BJ (cell line): ENCODE measurements at regions not wholly inside any gene's neighbourhood (a gene's known extent, or its start where the extent isn't known, plus 50 kb on each side); places are given as distances from the start of the nearest gene placed in this dataset.

Source experiments
- CTCF ChIA-PET: fragments of 350-600 bp; formaldehyde crosslinking; extraction: SDS; loops from one replicate; lab custom pipeline; 2021; ENCODE audit warnings: antibody characterized with exemption, inconsistent platforms; lab: Yijun Ruan, JAX
- POLR2A ChIA-PET: fragments of 300-600 bp; sonication (Branson Sonifier 250); formaldehyde crosslinking; extraction: SDS; loops from one replicate; lab custom pipeline; 2021; ENCODE audit warnings: antibody characterized with exemption; lab: Charles Lee
- DNase-seq: peaks from one replicate; pipeline ENCODE4 v3.0.0-alpha.2; 2011; ENCODE audit warnings: low read depth
- H3K27me3 ChIP-seq: 2 replicates; pipeline ENCODE4 v1.6.0; 2011; ENCODE audit warnings: low read length; ENCODE audit not compliant: control insufficient read depth, insufficient read depth
- H3K36me3 ChIP-seq: 2 replicates; pipeline ENCODE4 v1.5.1; 2011; ENCODE audit warnings: low read length; ENCODE audit not compliant: control insufficient read depth, insufficient read depth
- H3K4me3 ChIP-seq: 2 replicates; pipeline ENCODE4 v1.5.1; 2011; ENCODE audit warnings: low read depth, mild to moderate bottlenecking, control low read depth, low read length
- TF ChIP-seq, protein P1 (sequence below): IDR thresholded peaks from 2 replicates; pipeline ENCODE4 v1.5.1; 2011; ENCODE audit warnings: low read depth, mild to moderate bottlenecking, control low read depth, inconsistent platforms, low read length, moderate library complexity; ENCODE audit not compliant: insufficient read depth

DNA sequence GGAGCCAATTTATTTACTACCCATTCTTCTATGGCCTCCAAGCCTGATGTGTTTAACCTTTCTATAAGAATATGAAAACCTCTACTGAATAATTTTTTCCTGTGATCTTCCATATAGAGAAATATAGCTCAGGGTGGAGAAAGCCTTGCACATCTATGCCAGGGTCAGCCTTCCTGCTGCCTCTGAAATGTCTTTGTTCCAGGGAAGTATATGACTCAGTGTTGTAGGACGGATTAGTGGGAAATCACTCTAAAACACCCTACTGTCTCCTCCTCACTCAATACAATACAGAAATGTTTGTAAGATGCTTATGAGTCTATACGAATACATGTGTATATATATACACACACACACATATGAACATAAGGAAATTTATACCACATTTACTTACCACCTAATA, 1044.9 kb downstream of the BRINP3 start:
- TF ChIP-seq, protein P1, sequence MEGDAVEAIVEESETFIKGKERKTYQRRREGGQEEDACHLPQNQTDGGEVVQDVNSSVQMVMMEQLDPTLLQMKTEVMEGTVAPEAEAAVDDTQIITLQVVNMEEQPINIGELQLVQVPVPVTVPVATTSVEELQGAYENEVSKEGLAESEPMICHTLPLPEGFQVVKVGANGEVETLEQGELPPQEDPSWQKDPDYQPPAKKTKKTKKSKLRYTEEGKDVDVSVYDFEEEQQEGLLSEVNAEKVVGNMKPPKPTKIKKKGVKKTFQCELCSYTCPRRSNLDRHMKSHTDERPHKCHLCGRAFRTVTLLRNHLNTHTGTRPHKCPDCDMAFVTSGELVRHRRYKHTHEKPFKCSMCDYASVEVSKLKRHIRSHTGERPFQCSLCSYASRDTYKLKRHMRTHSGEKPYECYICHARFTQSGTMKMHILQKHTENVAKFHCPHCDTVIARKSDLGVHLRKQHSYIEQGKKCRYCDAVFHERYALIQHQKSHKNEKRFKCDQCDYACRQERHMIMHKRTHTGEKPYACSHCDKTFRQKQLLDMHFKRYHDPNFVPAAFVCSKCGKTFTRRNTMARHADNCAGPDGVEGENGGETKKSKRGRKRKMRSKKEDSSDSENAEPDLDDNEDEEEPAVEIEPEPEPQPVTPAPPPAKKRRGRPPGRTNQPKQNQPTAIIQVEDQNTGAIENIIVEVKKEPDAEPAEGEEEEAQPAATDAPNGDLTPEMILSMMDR, result no peak
- no peak overlapping the region for H3K4me3 ChIP-seq
- ChIA-PET POLR2A (no interaction called here), CTCF (no interaction called here)
- no peaks in the 10 kb centered on the region for H3K27me3 ChIP-seq
- H3K36me3 ChIP-seq, result no peaks in the 10 kb centered on the region
- no peak for DNase-seq

DNA sequence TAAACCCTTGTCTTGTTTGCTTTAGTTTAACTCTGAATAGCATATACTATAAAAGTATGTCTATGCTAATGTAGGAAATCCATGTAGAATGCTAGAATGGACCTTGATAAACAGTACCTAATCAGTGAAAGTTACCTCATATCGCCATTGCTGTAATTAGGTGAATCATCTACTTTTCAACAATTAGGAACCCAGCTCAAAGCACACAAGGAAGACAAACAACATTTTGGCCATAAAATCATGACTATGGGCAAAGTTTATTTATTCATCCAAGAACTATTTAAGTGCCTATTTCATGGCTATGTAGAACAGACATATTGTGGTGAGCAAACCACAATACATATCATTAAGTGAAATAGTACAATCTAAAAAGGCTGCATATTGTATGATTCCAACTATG, 1043.2 kb downstream of the BRINP3 start:
- POLR2A ChIA-PET, result no interaction called here

GRCh38 chr1:189435398-189435797, 1042.3 kb downstream of the BRINP3 start:
- ChIA-PET POLR2A (no interaction called here), CTCF (no interaction called here)

More for the DNA sequence above, 1043.2 kb downstream of the BRINP3 start:
- H3K36me3 ChIP-seq, result no peaks in the 10 kb centered on the region
- no peak for DNase-seq
- no peak overlapping the region for H3K4me3 ChIP-seq
- CTCF ChIA-PET, result no interaction called here
- H3K27me3 ChIP-seq, result no peaks in the 10 kb centered on the region
- TF ChIP-seq, protein P1, result no peak

GRCh38 chr1:189438808-189439207, 1038.9 kb downstream of the BRINP3 start:
- ChIA-PET POLR2A (no interaction called here), CTCF (no interaction called here)
- H3K27me3 ChIP-seq, result no peaks in the 10 kb centered on the region
- TF ChIP-seq, protein P1, result no peak
- no peaks in the 10 kb centered on the region for H3K36me3 ChIP-seq
- DNase-seq, result no peak
- no peak overlapping the region for H3K4me3 ChIP-seq

More at GRCh38 chr1:189435398-189435797, 1042.3 kb downstream of the BRINP3 start:
- no peak for DNase-seq
- TF ChIP-seq, protein P1, result no peak
- Histone ChIP-seq H3K36me3 (no peaks in the 10 kb centered on the region), H3K27me3 (no peaks in the 10 kb centered on the region), H3K4me3 (no peak overlapping the region)

DNA sequence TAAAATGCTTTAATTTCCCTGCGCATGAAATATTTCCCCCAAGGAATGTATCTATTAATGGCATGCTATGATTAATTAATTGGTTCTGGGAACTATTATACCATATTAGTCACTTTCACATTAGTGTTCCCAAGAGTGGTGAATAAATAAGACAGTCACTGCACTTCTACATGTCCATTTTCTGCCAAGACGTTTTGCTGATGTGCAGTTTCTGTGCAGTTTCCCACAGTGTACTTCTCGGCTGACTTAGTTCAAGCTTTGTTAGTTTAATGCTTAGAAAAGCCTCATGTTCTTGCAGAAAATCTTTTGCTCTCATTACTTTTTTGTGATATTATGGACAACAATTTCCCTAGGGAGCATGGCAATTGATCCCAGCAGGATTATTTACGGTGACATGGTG, 1014.5 kb downstream of the BRINP3 start:
- Histone ChIP-seq H3K36me3 (no peaks in the 10 kb centered on the region), H3K27me3 (no peaks in the 10 kb centered on the region), H3K4me3 (no peak overlapping the region)
- TF ChIP-seq, protein P1, result no peak
- ChIA-PET POLR2A (no interaction called here), CTCF (no interaction called here)
- no peak for DNase-seq
